A204.1 (cell line): ENCODE measurements at regions not wholly inside any gene's neighbourhood (a gene's known extent, or its start where the extent isn't known, plus 50 kb on each side); places are given as distances from the start of the nearest gene placed in this dataset.

ENCODE experiments used
- FAIRE-seq: peaks from 2 replicates; lab custom pipeline; 2012; peaks lifted over from hg19 to GRCh38; lab: Jason Lieb, UNC

GRCh38 chr21:31408301-31409088 is 64.4 kb upstream of the TIAM1 start:
- no peak for FAIRE-seq

DNA sequence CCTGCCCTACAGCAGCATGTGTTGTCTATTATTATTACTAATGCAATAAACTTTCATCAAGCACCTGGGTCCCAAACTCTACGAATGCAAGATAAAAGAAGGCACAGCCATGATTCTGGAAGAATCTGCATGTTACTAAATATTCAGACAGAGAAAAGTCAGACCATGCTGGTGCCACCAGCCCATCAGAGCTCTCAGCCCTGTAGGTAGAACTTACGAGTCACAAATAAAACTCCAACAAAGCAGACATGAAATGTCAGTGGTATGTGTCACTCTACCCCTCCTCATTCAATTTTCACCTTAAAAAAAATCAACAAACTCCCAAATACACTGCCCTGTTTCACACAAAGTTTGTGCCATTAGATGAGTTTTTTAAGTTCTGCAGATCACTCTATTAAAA is 62.4 kb upstream of the TIAM1 start:
- FAIRE-seq, result no peak

DNA sequence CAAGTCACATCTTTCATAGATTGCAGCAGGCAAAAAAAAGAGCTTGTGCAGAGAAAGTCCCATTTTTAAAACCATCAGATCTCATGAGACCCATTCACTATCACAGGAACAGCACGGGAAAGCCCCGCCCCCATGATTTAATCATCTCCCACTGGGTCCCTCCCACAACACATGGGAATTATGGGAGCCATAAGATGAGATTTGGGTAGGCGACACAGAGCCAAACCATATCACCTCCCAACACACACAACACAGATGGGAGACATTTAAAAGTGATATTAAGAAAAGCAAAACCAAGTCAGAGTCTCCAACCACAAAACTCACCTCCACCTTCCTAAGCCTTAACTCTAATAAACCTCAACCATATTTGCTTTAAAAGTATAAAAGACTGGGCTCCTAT is 61.5 kb upstream of the TIAM1 start:
- no peak for FAIRE-seq

- FAIRE-seq, result no peak
These were observed 59.7 kb upstream of the TIAM1 start for GRCh38 chr21:31403596-31404333.

DNA sequence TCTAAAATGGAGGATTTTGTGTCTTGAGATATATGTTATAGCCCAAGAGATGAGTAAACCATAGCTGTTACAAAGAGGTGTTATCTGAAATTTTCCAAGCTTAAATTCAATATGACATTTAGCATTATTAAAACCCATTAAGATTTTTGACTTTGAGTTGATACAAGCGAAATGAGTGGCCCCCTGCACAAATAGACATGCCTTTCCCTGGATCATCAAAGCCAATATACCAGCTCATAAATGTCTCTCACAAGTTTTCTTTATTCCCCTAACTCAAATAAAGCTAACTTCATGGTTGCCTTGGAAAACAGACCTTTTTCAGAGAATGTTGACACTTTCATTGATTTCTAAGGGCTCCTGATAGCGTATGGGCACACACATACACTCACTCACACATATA is 55.5 kb upstream of the TIAM1 start:
- FAIRE-seq, result no peak

DNA sequence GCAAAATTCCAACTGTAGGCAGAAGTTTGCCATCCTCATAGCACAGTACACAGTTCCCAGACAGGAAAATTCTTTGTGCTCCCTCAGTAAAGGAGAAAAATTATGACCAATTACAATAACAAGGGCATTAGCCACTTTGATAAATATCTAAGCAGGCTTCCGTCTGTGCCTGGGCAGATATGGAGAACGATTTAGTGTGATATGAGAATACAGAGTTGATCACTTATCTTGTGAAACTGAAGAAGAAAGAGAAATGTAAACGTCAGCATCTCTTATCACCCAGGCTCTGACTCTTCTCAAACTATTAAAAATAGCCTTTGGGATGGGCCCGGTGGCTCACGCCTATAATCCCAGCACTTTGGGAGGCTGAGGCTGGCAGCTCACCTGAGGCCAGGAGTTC is 54.5 kb upstream of the TIAM1 start:
- FAIRE-seq, result no peak

GRCh38 chr21:31397939-31398338 is 53.9 kb upstream of the TIAM1 start:
- no peak for FAIRE-seq

DNA sequence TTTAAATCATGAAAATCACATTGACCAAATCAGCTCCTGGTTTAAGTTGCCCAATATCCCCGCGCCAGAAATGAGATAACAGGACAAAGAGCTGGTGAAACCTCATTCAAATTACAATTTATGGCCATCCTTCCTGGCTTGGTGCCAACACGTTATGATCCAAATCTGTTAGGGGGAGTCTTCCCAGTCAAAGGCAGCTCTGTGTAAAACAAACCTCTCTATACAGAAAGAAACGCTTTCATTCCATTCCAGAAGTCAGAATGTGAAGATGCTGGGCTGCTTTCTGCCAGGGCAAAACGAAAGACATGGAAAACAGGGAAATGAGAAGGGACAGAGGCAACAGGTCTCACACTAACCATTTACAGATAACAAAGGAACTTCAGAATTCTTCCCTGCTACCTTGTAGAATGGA is 53.5 kb upstream of the TIAM1 start:
- FAIRE-seq, result no peak

GRCh38 chr21:31397030-31397429 is 53.0 kb upstream of the TIAM1 start:
- no peak for FAIRE-seq

GRCh38 chr21:31396399-31396798 is 52.3 kb upstream of the TIAM1 start:
- no peak for FAIRE-seq

DNA sequence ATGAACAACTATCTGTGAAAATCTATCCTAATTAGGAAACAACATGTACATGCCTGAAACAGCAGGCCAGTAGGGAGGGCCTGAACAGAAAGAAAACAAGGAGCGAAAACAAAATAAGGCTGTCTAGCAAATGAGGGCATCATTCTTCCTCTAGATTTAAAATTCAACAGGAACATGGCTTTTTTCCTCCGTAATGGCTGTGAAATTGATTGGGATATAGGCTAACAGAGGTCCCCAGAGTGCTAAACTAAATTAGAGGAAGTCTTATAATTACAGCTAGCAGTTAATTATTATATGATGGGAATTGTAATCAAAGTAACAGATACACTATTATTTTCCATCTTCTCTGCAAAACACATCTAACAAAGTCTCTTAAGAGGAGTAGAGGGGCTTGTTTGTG is 51.7 kb upstream of the TIAM1 start:
- FAIRE-seq, result no peak

GRCh38 chr21:31395268-31395667 is 51.2 kb upstream of the TIAM1 start:
- FAIRE-seq, result no peak

GRCh38 chr21:31394309-31394708 is 50.2 kb upstream of the TIAM1 start:
- no peak for FAIRE-seq
